ENCODE measurements at regions not wholly inside any gene's neighbourhood (a gene's known extent, or its start where the extent isn't known, plus 50 kb on each side); places are given as distances from the start of the nearest gene placed in this dataset.

DNA sequence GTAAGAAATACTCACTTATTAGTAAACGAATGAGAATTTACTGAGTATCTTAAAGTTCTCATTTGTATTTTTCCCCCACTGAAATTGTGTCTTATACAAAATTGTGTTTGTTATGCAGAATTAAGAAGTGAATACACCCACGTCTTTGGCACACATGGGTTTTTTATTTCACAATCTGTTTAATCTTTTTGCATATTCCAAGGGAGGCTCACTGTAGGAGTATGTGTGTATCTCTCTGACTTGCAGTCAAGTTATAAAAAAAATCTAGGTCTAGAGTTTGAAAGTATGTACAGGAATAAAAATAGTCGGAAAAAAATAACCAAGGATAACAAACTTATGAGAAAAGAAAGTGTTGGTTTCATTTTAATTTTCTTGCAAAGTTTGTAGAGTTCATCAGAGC, 255.2 kb downstream of the PDCD6IP start:
- no TSS peak for BruUV-seq (replicated peaks)
- Histone ChIP-seq H3K27me3 (ENCODE audit: control insufficient read depth, insufficient read depth, low read length) (no peaks in the 10 kb centered on the region), H3K4me1 (ENCODE audit: control insufficient read depth, insufficient read depth, low read length) (no peaks in the 10 kb centered on the region), H3K4me3 (ENCODE audit: low read depth in 2 of 2, low read length in 2 of 2) (no peak overlapping the region), H3K36me3 (ENCODE audit: control insufficient read depth, insufficient read depth, low read length) (no peaks in the 10 kb centered on the region), H3K27ac (ENCODE audit: low read length) (no peak overlapping the region), H3K9me3 (ENCODE audit: control insufficient read depth, insufficient read depth, low read depth, low read length) (no peaks in the 10 kb centered on the region)
- intact Hi-C loops (cut with micrococcal nuclease; ENCODE audit: unreplicated experiment) (no loop called here), in situ Hi-C loops (cut with HindIII; ENCODE audit: low pct_unique_long_range_greater_than_20kb, low sequenced_read_pairs) (no loop called here)
- ChIA-PET POLR2A (no interaction called here), CTCF (no interaction called here)
- ATAC-seq (no peak), DNase-seq (ENCODE audit: low read depth, low spot score) (no peak)
- no peak for TF ChIP-seq TCF7L2 (IDR thresholded peaks at IDR 0.05; ENCODE audit: low read depth, low read length)
- TF ChIP-seq POLR2AphosphoS5 (IDR thresholded peaks at IDR 0.05; ENCODE audit: low read depth, low read length), result no peak
- TF ChIP-seq, protein P1, sequence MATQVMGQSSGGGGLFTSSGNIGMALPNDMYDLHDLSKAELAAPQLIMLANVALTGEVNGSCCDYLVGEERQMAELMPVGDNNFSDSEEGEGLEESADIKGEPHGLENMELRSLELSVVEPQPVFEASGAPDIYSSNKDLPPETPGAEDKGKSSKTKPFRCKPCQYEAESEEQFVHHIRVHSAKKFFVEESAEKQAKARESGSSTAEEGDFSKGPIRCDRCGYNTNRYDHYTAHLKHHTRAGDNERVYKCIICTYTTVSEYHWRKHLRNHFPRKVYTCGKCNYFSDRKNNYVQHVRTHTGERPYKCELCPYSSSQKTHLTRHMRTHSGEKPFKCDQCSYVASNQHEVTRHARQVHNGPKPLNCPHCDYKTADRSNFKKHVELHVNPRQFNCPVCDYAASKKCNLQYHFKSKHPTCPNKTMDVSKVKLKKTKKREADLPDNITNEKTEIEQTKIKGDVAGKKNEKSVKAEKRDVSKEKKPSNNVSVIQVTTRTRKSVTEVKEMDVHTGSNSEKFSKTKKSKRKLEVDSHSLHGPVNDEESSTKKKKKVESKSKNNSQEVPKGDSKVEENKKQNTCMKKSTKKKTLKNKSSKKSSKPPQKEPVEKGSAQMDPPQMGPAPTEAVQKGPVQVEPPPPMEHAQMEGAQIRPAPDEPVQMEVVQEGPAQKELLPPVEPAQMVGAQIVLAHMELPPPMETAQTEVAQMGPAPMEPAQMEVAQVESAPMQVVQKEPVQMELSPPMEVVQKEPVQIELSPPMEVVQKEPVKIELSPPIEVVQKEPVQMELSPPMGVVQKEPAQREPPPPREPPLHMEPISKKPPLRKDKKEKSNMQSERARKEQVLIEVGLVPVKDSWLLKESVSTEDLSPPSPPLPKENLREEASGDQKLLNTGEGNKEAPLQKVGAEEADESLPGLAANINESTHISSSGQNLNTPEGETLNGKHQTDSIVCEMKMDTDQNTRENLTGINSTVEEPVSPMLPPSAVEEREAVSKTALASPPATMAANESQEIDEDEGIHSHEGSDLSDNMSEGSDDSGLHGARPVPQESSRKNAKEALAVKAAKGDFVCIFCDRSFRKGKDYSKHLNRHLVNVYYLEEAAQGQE (IDR thresholded peaks at IDR 0.05; ENCODE audit: insufficient read depth in 1 of 2, low read depth in 2 of 2, low read length in 1 of 2), result no peak
- no peak for TF ChIP-seq SIN3A (IDR thresholded peaks at IDR 0.05; ENCODE audit: borderline replicate concordance, insufficient read depth, low read depth, low read length)
- TF ChIP-seq, protein P2, sequence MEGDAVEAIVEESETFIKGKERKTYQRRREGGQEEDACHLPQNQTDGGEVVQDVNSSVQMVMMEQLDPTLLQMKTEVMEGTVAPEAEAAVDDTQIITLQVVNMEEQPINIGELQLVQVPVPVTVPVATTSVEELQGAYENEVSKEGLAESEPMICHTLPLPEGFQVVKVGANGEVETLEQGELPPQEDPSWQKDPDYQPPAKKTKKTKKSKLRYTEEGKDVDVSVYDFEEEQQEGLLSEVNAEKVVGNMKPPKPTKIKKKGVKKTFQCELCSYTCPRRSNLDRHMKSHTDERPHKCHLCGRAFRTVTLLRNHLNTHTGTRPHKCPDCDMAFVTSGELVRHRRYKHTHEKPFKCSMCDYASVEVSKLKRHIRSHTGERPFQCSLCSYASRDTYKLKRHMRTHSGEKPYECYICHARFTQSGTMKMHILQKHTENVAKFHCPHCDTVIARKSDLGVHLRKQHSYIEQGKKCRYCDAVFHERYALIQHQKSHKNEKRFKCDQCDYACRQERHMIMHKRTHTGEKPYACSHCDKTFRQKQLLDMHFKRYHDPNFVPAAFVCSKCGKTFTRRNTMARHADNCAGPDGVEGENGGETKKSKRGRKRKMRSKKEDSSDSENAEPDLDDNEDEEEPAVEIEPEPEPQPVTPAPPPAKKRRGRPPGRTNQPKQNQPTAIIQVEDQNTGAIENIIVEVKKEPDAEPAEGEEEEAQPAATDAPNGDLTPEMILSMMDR (IDR thresholded peaks at IDR 0.05), result no peak

DNA sequence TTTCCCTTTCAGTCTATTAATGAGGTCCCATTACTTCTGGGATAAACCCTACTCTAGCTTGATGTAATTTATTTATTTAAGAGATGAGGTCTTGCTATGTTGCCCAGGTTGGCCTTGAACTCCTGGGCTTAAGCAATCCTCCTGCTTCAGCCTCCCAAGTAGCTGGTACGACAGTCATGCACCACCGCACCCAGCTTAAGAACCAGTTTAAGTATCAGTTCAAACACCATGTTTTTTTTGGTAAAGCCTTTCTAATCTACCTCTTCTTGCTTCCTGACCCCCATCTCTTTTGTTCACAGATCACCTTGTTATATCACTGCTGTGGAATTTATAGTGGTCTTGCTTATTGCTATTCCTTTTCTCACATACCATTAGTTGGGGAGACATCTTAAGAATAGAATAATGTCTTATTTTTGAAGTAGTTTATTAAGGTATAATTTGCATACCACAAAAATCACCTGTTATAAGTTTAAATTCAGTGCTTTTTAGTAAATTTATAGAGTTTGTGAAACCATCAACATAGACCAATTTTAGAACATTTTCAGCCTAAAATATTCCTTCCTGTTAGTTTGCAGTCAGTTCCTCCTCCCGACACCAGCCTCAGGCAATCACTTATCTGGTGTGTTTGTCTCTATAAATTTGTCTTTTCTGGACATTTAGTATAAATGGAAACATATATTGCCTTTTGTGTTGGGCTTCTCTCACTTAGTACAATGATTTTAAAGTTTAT, 257.9 kb downstream of the PDCD6IP start:
- Histone ChIP-seq H3K4me3 (ENCODE audit: low read depth in 2 of 2, low read length in 2 of 2) (no peak overlapping the region), H3K4me1 (ENCODE audit: control insufficient read depth, insufficient read depth, low read length) (no peaks in the 10 kb centered on the region), H3K27me3 (ENCODE audit: control insufficient read depth, insufficient read depth, low read length) (no peaks in the 10 kb centered on the region), H3K9me3 (ENCODE audit: control insufficient read depth, insufficient read depth, low read depth, low read length) (no peaks in the 10 kb centered on the region), H3K36me3 (ENCODE audit: control insufficient read depth, insufficient read depth, low read length) (no peaks in the 10 kb centered on the region), H3K27ac (ENCODE audit: low read length) (no peak overlapping the region)
- intact Hi-C loops (cut with micrococcal nuclease; ENCODE audit: unreplicated experiment), result no loop called here
- ATAC-seq (no peak), DNase-seq (ENCODE audit: low read depth, low spot score) (no peak)
- BruUV-seq (replicated peaks), result no TSS peak
- POLR2A ChIA-PET, result no interaction called here
- TF ChIP-seq TCF7L2 (IDR thresholded peaks at IDR 0.05; ENCODE audit: low read depth, low read length) (no peak), SIN3A (IDR thresholded peaks at IDR 0.05; ENCODE audit: borderline replicate concordance, insufficient read depth, low read depth, low read length) (no peak), POLR2AphosphoS5 (IDR thresholded peaks at IDR 0.05; ENCODE audit: low read depth, low read length) (no peak)
- TF ChIP-seq, protein P2 (IDR thresholded peaks at IDR 0.05), result no peak
- TF ChIP-seq, protein P1 (IDR thresholded peaks at IDR 0.05; ENCODE audit: insufficient read depth in 1 of 2, low read depth in 2 of 2, low read length in 1 of 2), result no peak
- in situ Hi-C loops (cut with HindIII; ENCODE audit: low pct_unique_long_range_greater_than_20kb, low sequenced_read_pairs), result no loop called here
- CTCF ChIA-PET, result no interaction called here
